Spinal cord (tissue), 9 donors: ENCODE measurements at regions not wholly inside any gene's neighbourhood (a gene's known extent, or its start where the extent isn't known, plus 50 kb on each side); places are given as distances from the start of the nearest gene placed in this dataset.

Experiments used
- DNase-seq, 6 donors: peaks; one replicate each; pipeline versions ENCODE4 v3.0.0 to v3.0.0-alpha.2; 2013 to 2015; ENCODE audit warnings: low spot score in 6 of 6, low read depth in 4 of 6
- H3K27ac ChIP-seq: one replicate; pipeline ENCODE4 v1.5.1; 2013; ENCODE audit warnings: low read depth, low read length, control low read depth
- H3K27me3 ChIP-seq: one replicate; pipeline ENCODE4 v1.6.1; 2013; ENCODE audit warnings: low read length; ENCODE audit not compliant: control insufficient read depth, insufficient read depth
- H3K36me3 ChIP-seq: one replicate; pipeline ENCODE4 v1.6.1; 2013; ENCODE audit warnings: low read length; ENCODE audit not compliant: control insufficient read depth, insufficient read depth
- H3K4me1 ChIP-seq: one replicate; pipeline ENCODE4 v1.6.1; 2013; ENCODE audit warnings: low read length; ENCODE audit not compliant: control insufficient read depth, insufficient read depth
- H3K4me3 ChIP-seq: one replicate; pipeline ENCODE4 v1.5.1; 2013; ENCODE audit warnings: low read depth, low read length, control low read depth
- H3K9me3 ChIP-seq: one replicate; pipeline ENCODE4 v1.6.1; 2013; ENCODE audit warnings: low read length; ENCODE audit not compliant: control insufficient read depth, insufficient read depth
- WGBS: methylation state at CpG from one replicate; pipeline ENCODE4 v1.1.5; 2013; ENCODE audit warnings: missing lambda C conversion rate; ENCODE audit not compliant: insufficient coverage; 5-methylcytosine and 5-hydroxymethylcytosine counted together
- donor health status: healthy.

- no CpG with 5 or more reads among the region's 5 CpGs for WGBS
- H3K36me3 ChIP-seq, result no peaks in the 10 kb centered on the region
- no peak overlapping the region for H3K4me3 ChIP-seq
- DNase-seq, result no peak
- no peaks in the 10 kb centered on the region for H3K9me3 ChIP-seq
- no peaks in the 10 kb centered on the region for H3K27me3 ChIP-seq
- H3K4me1 ChIP-seq, result no peaks in the 10 kb centered on the region
- H3K27ac ChIP-seq, result no peak overlapping the region
These were observed 58.8 kb downstream of the PPP4R3C start for GRCh38 chrX:27404366-27404765.

GRCh38 chrX:27399146-27399456, 64.0 kb downstream of the PPP4R3C start:
- H3K36me3 ChIP-seq, result no peaks in the 10 kb centered on the region
- no peak for DNase-seq
- H3K27me3 ChIP-seq, result no peaks in the 10 kb centered on the region
- H3K9me3 ChIP-seq, result no peaks in the 10 kb centered on the region
- no peak overlapping the region for H3K27ac ChIP-seq
- H3K4me3 ChIP-seq, result no peak overlapping the region
- H3K4me1 ChIP-seq, result no peaks in the 10 kb centered on the region

- no CpG with 5 or more reads among the region's 4 CpGs for WGBS
- H3K27ac ChIP-seq, result no peak overlapping the region
- no peaks in the 10 kb centered on the region for H3K9me3 ChIP-seq
- no peaks in the 10 kb centered on the region for H3K27me3 ChIP-seq
- H3K36me3 ChIP-seq, result no peaks in the 10 kb centered on the region
- DNase-seq, result no peak
- no peak overlapping the region for H3K4me3 ChIP-seq
- H3K4me1 ChIP-seq, result no peaks in the 10 kb centered on the region
These were observed 71.5 kb downstream of the PPP4R3C start for GRCh38 chrX:27391623-27392022.

GRCh38 chrX:27381419-27381818, 81.7 kb downstream of the PPP4R3C start:
- H3K9me3 ChIP-seq, result peaks cover 1% of the 10 kb centered on the region
- no peak overlapping the region for H3K4me3 ChIP-seq
- H3K4me1 ChIP-seq, result no peaks in the 10 kb centered on the region
- WGBS, result 85% methylated on average over 11 of the region's 11 CpGs
- no peaks in the 10 kb centered on the region for H3K36me3 ChIP-seq
- no peak for DNase-seq
- no peak overlapping the region for H3K27ac ChIP-seq
- H3K27me3 ChIP-seq, result no peaks in the 10 kb centered on the region

GRCh38 chrX:27380163-27380845, 82.8 kb downstream of the PPP4R3C start:
- no peak for DNase-seq
- 85% methylated on average over 11 of the region's 12 CpGs for WGBS
- Histone ChIP-seq H3K36me3 (no peaks in the 10 kb centered on the region), H3K4me1 (no peaks in the 10 kb centered on the region), H3K9me3 (peaks cover 1% of the 10 kb centered on the region), H3K4me3 (no peak overlapping the region), H3K27me3 (no peaks in the 10 kb centered on the region), H3K27ac (no peak overlapping the region)

- H3K27me3 ChIP-seq, result no peaks in the 10 kb centered on the region
- WGBS, result 63% methylated on average over 1 of the region's 3 CpGs
- DNase-seq, result no peak
- H3K4me3 ChIP-seq, result no peak overlapping the region
- no peaks in the 10 kb centered on the region for H3K9me3 ChIP-seq
- H3K36me3 ChIP-seq, result no peaks in the 10 kb centered on the region
- no peaks in the 10 kb centered on the region for H3K4me1 ChIP-seq
- no peak overlapping the region for H3K27ac ChIP-seq
These were observed 109.1 kb downstream of the PPP4R3C start for GRCh38 chrX:27354021-27354420.

GRCh38 chrX:27350476-27350875, 112.7 kb downstream of the PPP4R3C start:
- Histone ChIP-seq H3K9me3 (no peaks in the 10 kb centered on the region), H3K27me3 (no peaks in the 10 kb centered on the region), H3K27ac (no peak overlapping the region), H3K4me3 (no peak overlapping the region), H3K36me3 (no peaks in the 10 kb centered on the region), H3K4me1 (no peaks in the 10 kb centered on the region)
- 38% methylated on average over 1 of the region's 6 CpGs for WGBS
- no peak for DNase-seq

GRCh38 chrX:27336466-27337091, 126.6 kb downstream of the PPP4R3C start:
- DNase-seq, result peak in 2 of 6 donors; percentile 20 to 22
- whole genome bisulfite sequencing, result 20% methylated on average over 1 of the region's 9 CpGs

GRCh38 chrX:27321632-27322031, 141.5 kb downstream of the PPP4R3C start:
- H3K27ac ChIP-seq, result no peak overlapping the region
- 40% methylated on average over 1 of the region's 1 CpG for WGBS
- H3K27me3 ChIP-seq, result no peaks in the 10 kb centered on the region
- no peak for DNase-seq
- H3K9me3 ChIP-seq, result no peaks in the 10 kb centered on the region
- H3K4me1 ChIP-seq, result no peaks in the 10 kb centered on the region
- no peaks in the 10 kb centered on the region for H3K36me3 ChIP-seq
- no peak overlapping the region for H3K4me3 ChIP-seq

More at GRCh38 chrX:27336466-27337091, 126.6 kb downstream of the PPP4R3C start:
- Histone ChIP-seq H3K27ac (no peak overlapping the region), H3K4me3 (no peak overlapping the region), H3K9me3 (no peaks in the 10 kb centered on the region), H3K4me1 (no peaks in the 10 kb centered on the region), H3K36me3 (no peaks in the 10 kb centered on the region), H3K27me3 (no peaks in the 10 kb centered on the region)

GRCh38 chrX:27309406-27309805, 153.7 kb downstream of the PPP4R3C start:
- DNase-seq, result no peak
- no peaks in the 10 kb centered on the region for H3K4me1 ChIP-seq
- no peaks in the 10 kb centered on the region for H3K9me3 ChIP-seq
- no peak overlapping the region for H3K4me3 ChIP-seq
- H3K27ac ChIP-seq, result no peak overlapping the region
- no peaks in the 10 kb centered on the region for H3K27me3 ChIP-seq
- H3K36me3 ChIP-seq, result no peaks in the 10 kb centered on the region
